GM18511 (cell line): ENCODE measurements at regions not wholly inside any gene's neighbourhood (a gene's known extent, or its start where the extent isn't known, plus 50 kb on each side); places are given as distances from the start of the nearest gene placed in this dataset.
"Not testable (repeated sequence)": the region's sequence is repeated elsewhere in the genome, so short reads cannot be mapped to it uniquely, and the experiment has no call there.

Source experiments
- ATAC-seq: cut with Tn5 transposase; IDR thresholded peaks from one replicate; pipeline ENCODE4 v1.9.1; 2021; ENCODE audit warnings: mild to moderate bottlenecking, moderate library complexity; ENCODE audit not compliant: unreplicated experiment

DNA sequence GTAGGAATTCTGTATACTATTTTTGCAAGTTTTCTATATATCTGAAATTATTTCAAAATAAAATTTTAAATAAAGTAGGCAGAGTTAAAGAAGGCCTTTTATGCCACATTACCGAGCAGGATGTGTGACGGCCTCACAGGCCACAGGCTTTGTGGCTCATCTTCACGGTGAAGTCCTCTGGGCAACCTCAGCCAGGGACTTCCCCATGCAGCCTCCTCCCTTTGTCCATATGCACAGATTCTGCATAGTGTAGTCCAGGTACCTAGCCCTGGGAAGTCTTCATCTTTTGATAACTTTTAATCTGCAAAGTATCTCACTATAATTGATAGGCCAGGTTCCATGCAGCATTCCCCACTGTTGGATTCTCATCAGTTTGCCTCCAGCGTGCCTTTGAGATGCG lies 62.8 kb downstream of the ARHGAP11B start:
- ATAC-seq = not testable (repeated sequence)

DNA sequence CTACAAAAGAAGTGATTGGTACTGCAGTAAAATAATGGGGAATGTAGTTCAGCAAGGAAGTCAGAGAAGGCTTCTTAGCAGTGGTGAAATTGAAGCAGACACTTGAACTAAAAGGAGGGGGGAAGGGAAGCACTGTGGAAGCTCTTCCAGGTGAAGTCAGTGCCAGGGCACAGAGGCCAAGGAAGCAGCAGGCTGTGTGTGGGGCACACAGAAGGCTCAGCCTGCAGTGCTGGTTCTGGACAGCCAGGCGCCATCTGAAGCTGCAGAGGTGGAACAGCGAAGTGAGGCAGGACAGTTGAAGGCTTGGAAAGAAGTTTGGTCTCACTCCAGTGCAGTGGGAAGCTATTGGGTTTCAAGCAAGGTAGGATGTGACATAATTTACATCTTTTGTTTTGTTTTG lies 64.2 kb downstream of the ARHGAP11B start:
- not testable (repeated sequence) for ATAC-seq

DNA sequence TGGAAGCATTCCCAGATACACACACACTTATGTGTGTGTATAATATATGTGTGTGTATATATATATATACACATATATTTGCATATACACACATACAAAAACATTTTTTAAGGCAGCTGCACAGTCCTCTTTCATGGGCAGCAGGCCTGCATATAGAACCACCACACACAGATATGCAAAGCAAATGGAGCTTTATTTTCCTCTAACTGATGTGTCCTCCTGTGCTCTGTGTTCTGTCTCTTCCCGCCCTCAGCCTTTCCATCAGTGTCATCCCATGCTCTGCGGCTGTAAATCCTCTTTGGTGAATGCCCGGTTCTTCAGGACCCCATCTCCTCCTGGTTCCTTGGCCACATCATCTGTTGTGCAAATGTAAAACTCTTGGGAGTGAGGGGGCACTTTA lies 69.9 kb downstream of the ARHGAP11B start:
- not testable (repeated sequence) for ATAC-seq

- peak; percentile 82 for ATAC-seq
Observed at GRCh38 chr15:30696439-30697314, 70.7 kb downstream of the ARHGAP11B start.

DNA sequence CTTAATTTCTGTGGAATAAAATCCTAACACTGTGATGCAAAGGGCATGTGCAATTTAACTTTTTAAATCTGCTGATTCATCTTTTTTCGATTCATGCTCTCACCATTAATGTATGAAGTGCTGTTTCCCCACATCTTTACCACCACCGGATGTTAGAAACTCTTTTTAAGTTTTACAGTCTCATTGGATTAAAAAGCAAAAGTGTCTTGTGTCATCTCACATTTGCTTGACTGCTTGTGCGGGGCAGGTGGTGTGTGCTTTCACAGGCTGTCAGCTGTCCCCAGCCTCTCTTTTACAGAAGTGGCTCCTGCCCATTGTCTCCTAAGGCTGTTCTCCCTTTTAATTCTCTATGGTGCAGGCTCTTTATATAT lies 71.4 kb downstream of the ARHGAP11B start:
- peak; percentile 73 for ATAC-seq

DNA sequence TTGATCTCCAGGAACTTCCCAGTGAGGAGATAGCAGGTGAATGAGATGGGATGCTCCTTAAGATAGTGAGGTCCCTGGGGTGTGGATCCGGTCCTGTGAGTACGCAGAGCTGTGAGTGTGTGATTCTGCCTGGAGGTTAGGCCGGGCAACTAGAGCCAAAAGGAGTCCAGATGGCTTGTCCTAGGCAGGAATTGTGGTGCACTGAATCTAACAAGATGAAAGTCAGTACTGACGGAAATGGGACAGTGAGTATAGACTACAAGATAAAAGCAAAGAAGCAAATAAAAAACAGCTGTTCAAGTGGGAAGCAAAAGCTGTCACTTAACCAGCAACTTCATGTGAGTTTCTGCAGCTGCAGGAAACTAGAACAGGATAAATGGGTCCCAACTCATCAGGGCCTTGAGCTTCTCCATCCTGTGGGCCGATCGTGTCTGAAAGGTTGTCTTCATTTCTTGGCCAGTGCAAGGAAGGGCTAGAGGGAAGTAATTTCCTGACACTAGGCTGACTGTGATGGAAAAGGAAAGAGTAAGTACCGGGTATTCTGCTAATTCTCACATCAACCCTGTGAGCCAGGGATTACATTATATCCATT lies 74.2 kb downstream of the ARHGAP11B start:
- not testable (repeated sequence) for ATAC-seq

GRCh38 chr15:30707976-30708685 lies 82.2 kb downstream of the ARHGAP11B start:
- not testable (repeated sequence) for ATAC-seq

DNA sequence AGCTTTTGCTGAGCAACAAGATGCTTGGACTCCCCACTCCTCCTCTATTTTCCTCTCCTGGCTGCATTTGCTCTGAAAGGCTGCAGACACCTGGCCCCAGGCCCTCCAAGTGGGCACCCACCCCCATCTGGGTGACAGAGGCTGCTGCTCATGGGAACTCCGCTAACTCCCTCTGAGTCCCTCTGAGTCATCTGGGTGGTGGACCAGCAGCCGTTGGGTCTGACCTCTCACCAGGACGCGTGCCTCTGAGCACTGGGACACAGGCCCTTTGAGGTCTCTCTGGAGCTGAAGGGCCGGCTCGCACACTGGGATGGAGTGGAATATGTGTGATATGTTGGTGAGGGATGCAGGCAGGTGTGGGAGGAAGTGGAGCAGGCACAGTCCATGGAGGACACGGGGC lies 82.9 kb downstream of the ARHGAP11B start:
- not testable (repeated sequence) for ATAC-seq

DNA sequence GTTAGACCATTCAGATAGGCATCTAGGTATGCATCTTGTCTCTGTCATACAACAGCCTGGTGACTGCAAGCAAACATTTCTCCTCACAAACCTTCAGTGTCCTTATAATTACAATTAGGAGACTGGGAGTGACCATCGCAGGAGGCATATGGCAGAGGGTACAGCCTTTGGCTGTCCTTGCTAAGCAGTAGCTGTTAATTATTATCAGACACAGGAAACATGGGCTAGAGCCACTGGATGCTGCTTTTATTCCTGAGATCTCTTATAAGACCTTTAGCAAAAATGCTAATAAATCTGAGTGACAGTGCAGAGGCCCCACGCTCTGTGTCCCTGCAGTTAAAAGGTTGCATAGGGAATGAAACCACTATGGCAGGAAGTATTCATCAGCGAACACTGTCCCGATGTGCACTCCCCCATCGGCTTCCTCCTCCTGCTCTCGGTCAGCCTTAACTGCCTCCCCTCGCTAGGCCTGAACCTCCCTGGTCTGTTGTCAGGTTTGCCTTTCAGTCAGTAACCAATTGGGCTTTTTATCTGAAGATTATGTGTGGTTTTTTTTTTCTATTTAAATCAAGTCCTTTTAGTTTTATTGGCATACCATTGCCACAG lies 92.2 kb downstream of the ARHGAP11B start:
- peak; percentile 73 for ATAC-seq

DNA sequence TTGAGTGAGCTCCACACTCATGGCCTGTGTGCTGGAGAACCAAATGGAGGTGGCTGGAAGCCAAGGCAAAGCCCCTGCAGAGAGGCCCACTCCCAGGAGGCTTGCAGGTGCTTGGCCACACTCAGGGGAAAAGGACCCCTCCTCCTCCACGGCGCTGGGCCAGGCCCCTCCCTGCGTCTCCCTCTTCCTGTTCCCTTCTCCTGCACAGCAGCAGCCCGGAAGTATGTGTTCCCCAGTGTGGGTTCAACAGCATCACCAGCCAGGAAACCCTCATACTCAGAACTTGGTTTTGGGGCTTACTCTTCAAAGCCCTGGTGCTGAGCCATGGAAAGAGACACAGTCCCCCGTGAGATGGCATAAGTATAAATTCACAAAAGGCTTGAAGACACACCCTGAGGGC lies 93.4 kb downstream of the ARHGAP11B start:
- ATAC-seq = not testable (repeated sequence)

DNA sequence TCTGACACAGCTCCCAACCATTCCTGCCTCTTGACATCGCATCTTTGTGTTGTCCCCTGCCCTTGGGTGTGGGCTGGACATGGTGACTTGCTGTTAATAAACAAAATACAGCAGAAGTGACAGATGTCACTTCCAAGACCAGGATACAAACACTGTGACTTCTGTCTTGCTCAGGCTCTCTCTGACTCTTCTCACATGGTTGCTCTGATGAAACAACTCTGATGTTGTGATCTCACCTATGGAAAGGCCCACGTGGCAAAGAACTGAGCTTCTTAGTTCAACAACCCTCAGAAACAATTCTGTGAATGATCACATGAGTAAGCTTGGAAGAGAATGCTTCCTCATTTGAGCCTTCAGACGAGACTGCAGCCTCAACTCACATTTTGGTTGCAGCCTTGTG lies 94.9 kb downstream of the ARHGAP11B start:
- not testable (repeated sequence) for ATAC-seq

- not testable (repeated sequence) for ATAC-seq
Observed at GRCh38 chr15:30721529-30721928, 95.6 kb downstream of the ARHGAP11B start.

DNA sequence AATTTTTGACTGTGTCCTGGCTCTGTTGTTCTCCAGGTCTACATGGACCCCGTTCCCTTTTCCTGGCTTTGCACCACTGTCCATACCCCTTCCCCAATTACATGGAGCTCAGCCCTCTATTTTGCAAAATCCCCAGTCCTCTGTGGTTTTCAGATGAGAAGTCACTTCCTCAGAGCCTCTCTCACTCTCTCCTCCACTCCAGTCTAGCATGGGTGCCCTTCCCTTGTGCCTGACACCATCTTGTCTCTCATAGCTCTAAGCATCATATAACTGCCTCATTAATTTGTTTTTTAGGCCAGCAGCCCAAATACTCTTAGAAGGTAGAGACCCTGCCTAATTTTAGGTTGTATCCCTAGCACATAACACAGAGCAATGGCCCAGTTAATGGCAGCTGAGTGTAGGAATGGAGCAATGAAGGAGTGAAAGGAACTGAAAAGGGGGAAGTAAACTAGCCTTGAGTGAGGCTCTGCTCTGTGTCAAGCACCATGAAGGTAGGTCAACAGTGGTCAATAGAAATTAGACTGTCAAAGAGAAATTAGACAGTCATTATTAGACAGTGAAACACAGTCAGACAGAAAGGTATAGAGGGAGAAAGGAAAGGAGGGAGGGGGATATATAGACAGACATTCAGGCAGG lies 97.7 kb downstream of the ARHGAP11B start:
- ATAC-seq = not testable (repeated sequence)

- ATAC-seq = not testable (repeated sequence)
Observed at GRCh38 chr15:30729880-30730590, 104.1 kb downstream of the ARHGAP11B start.

- ATAC-seq = not testable (repeated sequence)
Observed at GRCh38 chr15:30730633-30731032, 104.7 kb downstream of the ARHGAP11B start.

DNA sequence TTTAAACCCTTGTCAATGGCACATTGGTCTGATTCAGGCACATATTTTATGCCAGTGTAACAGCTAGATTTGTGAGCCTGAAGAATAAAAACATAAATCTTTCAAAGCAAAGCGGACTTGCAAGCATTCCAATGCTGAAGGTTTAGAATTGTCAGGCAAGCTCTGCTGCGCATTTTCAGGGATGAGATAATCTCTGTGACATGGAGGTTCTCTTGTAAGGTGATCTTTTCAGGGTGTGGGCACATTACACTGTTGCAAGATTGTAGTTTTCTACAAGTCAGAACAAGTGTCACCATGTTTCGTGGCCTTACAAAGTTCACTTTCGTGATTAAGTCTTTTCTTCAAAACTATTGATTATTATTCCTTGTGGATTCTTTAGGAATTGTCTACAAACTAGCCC lies 106.2 kb downstream of the ARHGAP11B start:
- not testable (repeated sequence) for ATAC-seq

DNA sequence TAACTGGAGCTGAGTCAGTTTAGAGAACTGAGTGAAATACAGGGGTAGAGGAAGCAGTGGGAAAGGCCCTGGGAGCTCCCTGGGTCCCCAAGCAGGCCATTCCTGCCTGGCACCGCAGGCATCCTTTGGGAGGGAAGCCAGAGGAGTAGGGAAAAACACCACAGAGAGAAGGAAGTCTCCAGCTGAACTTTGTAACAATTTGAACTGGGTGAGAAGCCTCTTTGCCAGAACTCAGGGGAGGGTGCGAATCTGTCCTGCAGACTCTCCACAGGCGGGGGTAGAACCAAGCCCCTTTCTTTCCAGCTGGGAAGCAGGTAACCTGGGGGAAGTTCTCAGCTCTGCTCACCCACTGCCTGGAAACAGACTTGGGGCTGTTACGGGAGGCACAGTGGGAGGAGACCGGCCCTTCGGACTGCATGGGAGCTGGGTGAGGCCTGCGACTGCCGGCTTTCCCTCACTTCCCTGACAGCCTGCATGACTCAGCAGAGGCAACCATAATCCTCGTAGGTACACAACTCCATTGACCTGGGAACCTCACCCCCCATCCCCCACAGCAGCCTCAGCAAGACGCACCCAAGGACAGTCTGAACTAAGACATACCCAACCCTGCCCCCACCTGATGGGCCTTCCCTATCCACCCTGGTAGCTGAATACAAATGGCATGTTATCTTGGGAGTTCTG lies 110.1 kb downstream of the ARHGAP11B start:
- not testable (repeated sequence) for ATAC-seq

DNA sequence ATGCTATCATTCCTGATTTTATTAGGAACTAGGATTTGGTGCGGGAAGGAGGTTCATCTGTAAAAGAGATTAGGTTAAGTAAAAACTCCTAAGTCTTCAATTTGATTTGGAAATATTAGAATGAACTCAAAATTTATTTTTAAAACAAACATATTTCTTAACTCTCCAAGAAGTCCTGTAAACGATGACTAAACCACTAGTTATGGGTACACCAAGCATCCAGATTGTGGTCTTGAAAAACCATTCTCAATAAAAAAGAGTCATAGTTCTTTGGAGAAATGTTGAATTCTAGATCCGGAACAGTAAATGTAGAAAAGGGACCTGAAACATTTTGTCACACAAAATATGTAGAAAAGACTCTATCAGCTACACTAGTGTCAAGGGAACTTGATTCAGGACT lies 116.9 kb downstream of the ARHGAP11B start:
- not testable (repeated sequence) for ATAC-seq

DNA sequence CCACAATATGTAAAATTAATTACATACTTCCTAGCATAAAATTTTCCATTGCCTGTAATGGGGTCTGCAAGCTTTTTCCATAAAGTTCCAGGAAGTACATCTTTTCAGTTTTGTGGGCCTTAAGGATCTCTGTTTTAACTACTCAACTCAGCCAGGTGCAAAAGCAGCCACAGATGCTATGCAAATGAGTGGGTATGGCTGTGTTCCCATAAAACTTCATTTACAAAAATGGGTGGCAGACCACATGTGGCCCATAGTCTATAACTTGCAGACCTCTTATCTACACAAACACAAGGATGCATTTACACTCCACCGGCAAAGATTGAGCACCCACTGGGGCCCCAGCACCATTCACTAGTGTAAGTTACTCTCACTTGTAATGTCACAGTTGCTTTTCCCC lies 123.1 kb downstream of the ARHGAP11B start:
- ATAC-seq = not testable (repeated sequence)
